ENCODE measurements at regions not wholly inside any gene's neighbourhood (a gene's known extent, or its start where the extent isn't known, plus 50 kb on each side); places are given as distances from the start of the nearest gene placed in this dataset.

DNA sequence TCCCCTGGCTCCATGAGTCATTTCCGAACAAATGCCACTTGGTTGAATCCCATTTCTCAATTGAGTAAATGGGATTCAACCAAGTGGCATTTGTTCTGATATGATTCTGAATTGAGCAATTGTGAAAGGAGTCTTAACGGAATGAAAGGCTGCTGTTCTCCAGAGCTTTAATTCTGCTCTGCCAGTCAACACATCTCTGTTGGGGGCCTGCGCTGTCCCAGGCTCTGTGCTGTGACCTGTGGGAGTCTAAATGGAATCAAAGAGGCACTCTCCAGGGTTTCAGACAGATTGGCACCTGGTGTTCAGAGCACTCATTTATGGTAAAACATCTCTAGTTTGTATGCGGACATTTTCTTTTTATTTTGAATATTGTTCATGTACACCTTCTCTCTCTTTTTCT is 126.2 kb downstream of the WSCD1 start:
- TF ChIP-seq, protein P1, sequence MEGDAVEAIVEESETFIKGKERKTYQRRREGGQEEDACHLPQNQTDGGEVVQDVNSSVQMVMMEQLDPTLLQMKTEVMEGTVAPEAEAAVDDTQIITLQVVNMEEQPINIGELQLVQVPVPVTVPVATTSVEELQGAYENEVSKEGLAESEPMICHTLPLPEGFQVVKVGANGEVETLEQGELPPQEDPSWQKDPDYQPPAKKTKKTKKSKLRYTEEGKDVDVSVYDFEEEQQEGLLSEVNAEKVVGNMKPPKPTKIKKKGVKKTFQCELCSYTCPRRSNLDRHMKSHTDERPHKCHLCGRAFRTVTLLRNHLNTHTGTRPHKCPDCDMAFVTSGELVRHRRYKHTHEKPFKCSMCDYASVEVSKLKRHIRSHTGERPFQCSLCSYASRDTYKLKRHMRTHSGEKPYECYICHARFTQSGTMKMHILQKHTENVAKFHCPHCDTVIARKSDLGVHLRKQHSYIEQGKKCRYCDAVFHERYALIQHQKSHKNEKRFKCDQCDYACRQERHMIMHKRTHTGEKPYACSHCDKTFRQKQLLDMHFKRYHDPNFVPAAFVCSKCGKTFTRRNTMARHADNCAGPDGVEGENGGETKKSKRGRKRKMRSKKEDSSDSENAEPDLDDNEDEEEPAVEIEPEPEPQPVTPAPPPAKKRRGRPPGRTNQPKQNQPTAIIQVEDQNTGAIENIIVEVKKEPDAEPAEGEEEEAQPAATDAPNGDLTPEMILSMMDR (IDR thresholded peaks at IDR 0.05; ENCODE audit: insufficient read depth, low read length, poor library complexity, severe bottlenecking), result no peak
- Histone ChIP-seq H3K36me3 (ENCODE audit: control insufficient read depth, insufficient read depth, low read length) (no peaks in the 10 kb centered on the region), H3K27me3 (ENCODE audit: control insufficient read depth, insufficient read depth, low read length) (peaks cover 3% of the 10 kb centered on the region), H3K4me3 (ENCODE audit: low read depth, low read length) (no peak overlapping the region)
- DNase-seq (ENCODE audit: low read depth), result no peak

DNA sequence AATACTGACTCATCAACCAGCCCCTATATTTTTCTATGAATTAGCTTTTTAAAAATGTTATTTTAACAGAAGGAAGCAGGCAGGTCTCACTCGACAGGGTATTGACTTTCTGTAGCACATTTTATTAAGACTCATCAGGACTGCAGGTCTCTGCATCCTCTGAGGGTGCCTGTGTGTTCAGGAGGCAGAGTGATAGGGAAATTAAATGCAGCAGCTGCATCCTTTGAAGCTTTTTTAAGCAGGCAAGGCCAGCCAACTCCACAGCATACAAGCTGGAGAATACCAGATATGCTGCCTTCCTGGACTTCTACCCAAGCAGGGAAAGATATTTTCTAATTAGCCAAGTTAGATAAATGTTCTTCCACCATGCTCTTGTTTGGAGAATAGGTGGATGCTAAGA is 124.9 kb downstream of the WSCD1 start:
- TF ChIP-seq, protein P1 (IDR thresholded peaks at IDR 0.05; ENCODE audit: insufficient read depth, low read length, poor library complexity, severe bottlenecking), result no peak
- Histone ChIP-seq H3K36me3 (ENCODE audit: control insufficient read depth, insufficient read depth, low read length) (no peaks in the 10 kb centered on the region), H3K4me3 (ENCODE audit: low read depth, low read length) (no peak overlapping the region), H3K27me3 (ENCODE audit: control insufficient read depth, insufficient read depth, low read length) (peaks cover 3% of the 10 kb centered on the region)
- no peak for DNase-seq (ENCODE audit: low read depth)

DNA sequence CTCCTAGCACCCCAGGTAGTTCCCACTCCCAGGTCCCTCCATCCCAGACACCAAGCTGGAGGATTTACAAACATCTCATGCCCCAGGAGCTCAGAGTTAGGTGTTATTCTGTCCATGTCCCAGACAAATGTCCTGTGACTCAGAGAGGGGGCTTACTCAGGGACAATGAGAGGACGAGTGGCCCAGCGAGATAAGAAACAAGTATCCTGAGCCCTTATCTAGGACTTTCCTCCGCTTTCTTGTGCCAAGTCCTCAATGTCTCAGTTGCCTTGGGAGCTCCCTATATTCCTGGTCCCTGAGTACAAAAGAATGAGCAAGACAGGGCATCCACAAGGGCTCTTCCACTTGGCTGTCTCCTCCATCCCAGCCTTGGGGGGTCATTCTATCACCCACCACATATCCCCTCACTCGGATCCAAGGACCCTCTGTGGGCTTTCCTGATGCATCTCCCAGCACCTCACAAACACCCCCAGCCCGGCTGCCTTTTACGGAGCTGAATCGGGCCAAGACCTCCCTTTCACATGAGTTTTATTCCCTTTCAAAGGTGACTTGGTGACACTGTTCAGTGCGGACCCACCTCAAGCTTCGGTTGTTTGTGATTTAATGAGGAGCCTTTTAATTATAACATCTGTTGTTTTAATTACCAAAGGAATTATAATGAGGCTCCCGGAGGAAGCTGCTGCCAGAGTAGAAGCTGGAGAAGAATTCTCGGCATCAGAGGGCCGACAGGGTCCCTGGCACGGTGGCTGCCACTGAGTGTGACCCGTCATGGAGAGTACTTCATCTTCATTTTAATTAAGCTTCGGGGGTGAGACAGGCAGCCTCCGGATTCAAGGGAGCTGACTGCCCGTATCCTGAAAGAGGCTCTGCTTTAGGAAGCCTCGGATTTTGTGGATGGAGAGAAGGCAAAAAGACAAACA is 121.5 kb downstream of the WSCD1 start:
- H3K4me3 ChIP-seq (ENCODE audit: low read depth, low read length), result no peak overlapping the region
- peaks cover 3% of the 10 kb centered on the region for H3K27me3 ChIP-seq (ENCODE audit: control insufficient read depth, insufficient read depth, low read length)
- DNase-seq (ENCODE audit: low read depth), result no peak
- TF ChIP-seq, protein P1 (IDR thresholded peaks at IDR 0.05; ENCODE audit: insufficient read depth, low read length, poor library complexity, severe bottlenecking), result no peak
- H3K36me3 ChIP-seq (ENCODE audit: control insufficient read depth, insufficient read depth, low read length), result no peaks in the 10 kb centered on the region

DNA sequence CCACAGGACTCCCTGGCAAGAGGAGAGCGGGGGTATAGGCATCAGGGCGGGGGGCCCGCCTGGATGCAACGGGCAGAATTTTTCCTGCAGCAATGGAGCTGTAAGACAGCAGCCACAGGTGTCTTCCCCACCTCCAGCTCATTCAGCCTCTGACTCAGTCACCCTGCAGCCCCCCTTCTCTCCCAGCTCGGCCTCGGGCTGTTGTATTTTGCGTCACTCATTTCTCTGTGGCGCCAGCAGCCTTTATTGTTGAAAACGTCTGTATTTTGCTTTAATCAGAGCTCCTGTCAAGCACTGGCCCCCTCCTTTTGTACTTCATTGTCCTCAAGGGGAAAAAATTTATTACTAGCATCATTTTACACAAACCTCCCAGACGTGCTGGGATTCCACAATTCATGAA is 117.7 kb downstream of the WSCD1 start:
- TF ChIP-seq, protein P1 (IDR thresholded peaks at IDR 0.05; ENCODE audit: insufficient read depth, low read length, poor library complexity, severe bottlenecking), result no peak
- peak; percentile 12 for DNase-seq (ENCODE audit: low read depth)
- Histone ChIP-seq H3K4me3 (ENCODE audit: low read depth, low read length) (no peak overlapping the region), H3K27me3 (ENCODE audit: control insufficient read depth, insufficient read depth, low read length) (no peaks in the 10 kb centered on the region), H3K36me3 (ENCODE audit: control insufficient read depth, insufficient read depth, low read length) (no peaks in the 10 kb centered on the region)

DNA sequence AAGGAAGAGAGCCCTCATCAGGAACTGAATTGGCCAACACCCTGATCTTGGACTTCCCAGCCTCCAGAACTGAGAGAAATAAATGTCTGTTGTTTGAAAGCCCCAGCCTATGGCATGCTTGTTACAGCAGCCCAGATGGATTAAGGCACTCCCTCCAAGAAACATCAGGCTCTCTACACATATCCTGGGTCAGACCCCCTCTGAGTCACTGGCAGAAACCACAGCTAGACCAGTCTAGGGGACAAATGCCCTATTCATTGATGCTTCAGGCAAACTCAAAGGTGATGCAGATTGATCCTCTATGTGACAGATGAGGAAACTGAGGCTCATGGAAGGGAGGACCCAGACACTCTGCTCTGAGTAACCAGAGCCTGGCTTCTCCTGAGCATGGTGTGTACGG is 116.8 kb downstream of the WSCD1 start:
- Histone ChIP-seq H3K27me3 (ENCODE audit: control insufficient read depth, insufficient read depth, low read length) (no peaks in the 10 kb centered on the region), H3K4me3 (ENCODE audit: low read depth, low read length) (no peak overlapping the region), H3K36me3 (ENCODE audit: control insufficient read depth, insufficient read depth, low read length) (no peaks in the 10 kb centered on the region)
- TF ChIP-seq, protein P1 (IDR thresholded peaks at IDR 0.05; ENCODE audit: insufficient read depth, low read length, poor library complexity, severe bottlenecking), result no peak
- DNase-seq (ENCODE audit: low read depth), result no peak

DNA sequence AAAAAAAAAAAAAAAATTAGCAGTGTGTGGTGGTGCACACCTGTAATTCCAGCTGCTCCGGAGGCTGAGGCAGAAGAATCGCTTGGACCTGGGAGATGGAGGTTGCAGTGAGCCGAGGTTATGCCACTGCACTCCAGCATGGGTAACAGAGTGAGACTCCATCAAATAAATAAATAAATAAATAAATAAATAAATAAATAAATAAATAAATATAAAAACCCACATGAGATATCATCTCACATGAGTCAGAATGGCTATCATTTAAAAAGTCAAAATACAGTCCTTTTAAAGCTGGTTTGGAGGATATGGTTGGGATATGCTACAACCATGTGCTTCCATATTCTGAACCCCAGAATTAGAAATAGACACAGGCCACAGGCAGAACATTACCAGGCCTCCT is 114.3 kb downstream of the WSCD1 start:
- TF ChIP-seq, protein P1 (IDR thresholded peaks at IDR 0.05; ENCODE audit: insufficient read depth, low read length, poor library complexity, severe bottlenecking), result no peak
- Histone ChIP-seq H3K27me3 (ENCODE audit: control insufficient read depth, insufficient read depth, low read length) (no peaks in the 10 kb centered on the region), H3K36me3 (ENCODE audit: control insufficient read depth, insufficient read depth, low read length) (no peaks in the 10 kb centered on the region), H3K4me3 (ENCODE audit: low read depth, low read length) (no peak overlapping the region)
- no peak for DNase-seq (ENCODE audit: low read depth)
